ENCODE measurements at regions not wholly inside any gene's neighbourhood (a gene's known extent, or its start where the extent isn't known, plus 50 kb on each side); places are given as distances from the start of the nearest gene placed in this dataset.

- 90 to 100% methylated on average over 1 of the region's 1 CpG for WGBS, 2 experiments (ENCODE audit: insufficient coverage in 1 of 2, insufficient read length in 1 of 2)
- no peak overlapping the region for H3K27ac Mint-ChIP-seq
- no peak overlapping the region for H3K9ac ChIP-seq (ENCODE audit: extremely low read depth, low read length, poor library complexity, severe bottlenecking)
These were observed 272.2 kb downstream of the PLK2 start for GRCh38 chr5:58187432-58188261.

GRCh38 chr5:58185801-58186200 lies 274.1 kb downstream of the PLK2 start:
- Mint-ChIP-seq H3K27me3 (ENCODE audit: insufficient read depth) (no peaks in the 10 kb centered on the region), H3K9me3 (no peaks in the 10 kb centered on the region), H3K4me3 (no peak overlapping the region), H3K4me1 (peaks cover 16% of the 10 kb centered on the region), H3K27ac (no peak overlapping the region), H3K36me3 (ENCODE audit: low read depth) (no peaks in the 10 kb centered on the region)
- no peak overlapping the region for H3K4me3 ChIP-seq (ENCODE audit: low read length)
- no peak for TF ChIP-seq CTCF (conservative IDR thresholded peaks at IDR 0.05)
- H3K27me3 ChIP-seq (ENCODE audit: control insufficient read depth, insufficient read depth, low read length, poor library complexity, severe bottlenecking), result no peaks in the 10 kb centered on the region
- peaks cover 20% of the 10 kb centered on the region for H3K4me1 ChIP-seq (ENCODE audit: control insufficient read depth, insufficient read depth, low read length)
- DNase-seq, result no peak
- 91 to 100% methylated on average over 1 to 3 of the region's 3 CpGs for WGBS, 2 experiments (ENCODE audit: insufficient coverage in 1 of 2, insufficient read length in 1 of 2)
- H3K36me3 ChIP-seq (ENCODE audit: control insufficient read depth, insufficient read depth, low read length), result no peaks in the 10 kb centered on the region
- no peak overlapping the region for H3K27ac ChIP-seq (ENCODE audit: low read depth, low read length)
- H3K9me3 ChIP-seq (ENCODE audit: control insufficient read depth, low read length), result no peaks in the 10 kb centered on the region
- no peak overlapping the region for H3K9ac ChIP-seq (ENCODE audit: extremely low read depth, low read length, poor library complexity, severe bottlenecking)

More at GRCh38 chr5:58187432-58188261, 272.2 kb downstream of the PLK2 start:
- Mint-ChIP-seq H3K27me3 (ENCODE audit: insufficient read depth) (no peaks in the 10 kb centered on the region), H3K4me3 (no peak overlapping the region), H3K36me3 (ENCODE audit: low read depth) (no peaks in the 10 kb centered on the region), H3K4me1 (peaks cover 8% of the 10 kb centered on the region), H3K9me3 (no peaks in the 10 kb centered on the region)
- peaks cover 16% of the 10 kb centered on the region for H3K4me1 ChIP-seq (ENCODE audit: control insufficient read depth, insufficient read depth, low read length)
- no peak overlapping the region for H3K4me3 ChIP-seq (ENCODE audit: low read length)
- H3K36me3 ChIP-seq (ENCODE audit: control insufficient read depth, insufficient read depth, low read length), result no peaks in the 10 kb centered on the region
- no peak for DNase-seq
- TF ChIP-seq CTCF (conservative IDR thresholded peaks at IDR 0.05), result no peak
- H3K27me3 ChIP-seq (ENCODE audit: control insufficient read depth, insufficient read depth, low read length, poor library complexity, severe bottlenecking), result no peaks in the 10 kb centered on the region
- no peak overlapping the region for H3K27ac ChIP-seq (ENCODE audit: low read depth, low read length)
- H3K9me3 ChIP-seq (ENCODE audit: control insufficient read depth, low read length), result no peaks in the 10 kb centered on the region

GRCh38 chr5:58185397-58185796 lies 274.5 kb downstream of the PLK2 start:
- H3K36me3 Mint-ChIP-seq (ENCODE audit: low read depth), result no peaks in the 10 kb centered on the region
- no peaks in the 10 kb centered on the region for H3K36me3 ChIP-seq (ENCODE audit: control insufficient read depth, insufficient read depth, low read length)
- no peak overlapping the region for H3K4me3 ChIP-seq (ENCODE audit: low read length)
- no peak for TF ChIP-seq CTCF (conservative IDR thresholded peaks at IDR 0.05)
- WGBS, 2 experiments (ENCODE audit: insufficient coverage in 1 of 2, insufficient read length in 1 of 2), result 95 to 97% methylated on average over 2 of the region's 2 CpGs
- peaks cover 20% of the 10 kb centered on the region for H3K4me1 ChIP-seq (ENCODE audit: control insufficient read depth, insufficient read depth, low read length)
- peaks cover 16% of the 10 kb centered on the region for H3K4me1 Mint-ChIP-seq
- no peaks in the 10 kb centered on the region for H3K9me3 ChIP-seq (ENCODE audit: control insufficient read depth, low read length)
- H3K9ac ChIP-seq (ENCODE audit: extremely low read depth, low read length, poor library complexity, severe bottlenecking), result no peak overlapping the region
- no peak overlapping the region for H3K4me3 Mint-ChIP-seq
- no peak overlapping the region for H3K27ac ChIP-seq (ENCODE audit: low read depth, low read length)
- DNase-seq, result no peak
- no peaks in the 10 kb centered on the region for H3K9me3 Mint-ChIP-seq
- no peak overlapping the region for H3K27ac Mint-ChIP-seq
- H3K27me3 ChIP-seq (ENCODE audit: control insufficient read depth, insufficient read depth, low read length, poor library complexity, severe bottlenecking), result no peaks in the 10 kb centered on the region
- no peaks in the 10 kb centered on the region for H3K27me3 Mint-ChIP-seq (ENCODE audit: insufficient read depth)

Measured in endodermal cell (in vitro differentiated cells).